GM23338 (cell line): ENCODE measurements at regions not wholly inside any gene's neighbourhood (a gene's known extent, or its start where the extent isn't known, plus 50 kb on each side); places are given as distances from the start of the nearest gene placed in this dataset.

Source experiments
- CREB1 ChIP-seq: fragments of 250-450 bp; sonication (Bioruptor Pico); IDR thresholded peaks from 2 replicates; pipeline ENCODE4 v1.5.0; 2020; ENCODE audit warnings: low read depth, mild to moderate bottlenecking, moderate library complexity
- EZH2 ChIP-seq: fragments of 200-600 bp; sonication (generic); IDR thresholded peaks from one replicate; pipeline ENCODE4 v1.8.0; 2017; ENCODE audit warnings: antibody characterized with exemption, mild to moderate bottlenecking, low read depth; ENCODE audit not compliant: unreplicated experiment
- EZH2phosphoT487 ChIP-seq: fragments of 200-600 bp; sonication (generic); IDR thresholded peaks from one replicate; pipeline ENCODE4 v1.8.1; 2018; ENCODE audit warnings: antibody characterized with exemption; ENCODE audit not compliant: unreplicated experiment
- JUNB ChIP-seq: IDR thresholded peaks from one replicate; pipeline ENCODE4 v1.6.1; 2016; ENCODE audit warnings: antibody characterized with exemption; ENCODE audit not compliant: unreplicated experiment
- NANOG ChIP-seq: IDR thresholded peaks from 2 replicates; pipeline ENCODE4 v1.6.1; 2016; ENCODE audit warnings: antibody characterized with exemption, borderline replicate concordance
- POLR2AphosphoS5 ChIP-seq: IDR thresholded peaks from 2 replicates; pipeline ENCODE4 v1.6.1; 2016; ENCODE audit warnings: antibody characterized with exemption, low read depth
- STAT1 ChIP-seq: IDR thresholded peaks from one replicate; pipeline ENCODE4 v1.6.1; 2016; ENCODE audit warnings: antibody characterized with exemption; ENCODE audit not compliant: unreplicated experiment
- ZNF114 ChIP-seq: fragments of 250-450 bp; sonication (Bioruptor Pico); IDR thresholded peaks from 2 replicates; pipeline ENCODE4 v1.5.0; 2020; ENCODE audit warnings: mild to moderate bottlenecking, moderate library complexity
- TF ChIP-seq, protein P1 (sequence below), 2 experiments: fragments of 200-600 bp in 1 of 2; sonication (generic) in 1 of 2; conservative IDR thresholded peaks; 2 replicates each; pipeline versions ENCODE4 v1.5.1 to v1.6.1; 2016 to 2017; ENCODE audit warnings: antibody characterized with exemption in 2 of 2, low read depth in 2 of 2, mild to moderate bottlenecking in 2 of 2, moderate library complexity in 1 of 2
- TF ChIP-seq, protein P2 (sequence below): fragments of 250-450 bp; sonication (Bioruptor Pico); IDR thresholded peaks from 2 replicates; pipeline ENCODE4 v1.5.0; 2020; ENCODE audit warnings: mild to moderate bottlenecking, moderate library complexity
- TF ChIP-seq, protein P3 (sequence below): IDR thresholded peaks from one replicate; pipeline ENCODE4 v1.6.1; 2018; ENCODE audit warnings: antibody characterized with exemption; ENCODE audit not compliant: unreplicated experiment

DNA sequence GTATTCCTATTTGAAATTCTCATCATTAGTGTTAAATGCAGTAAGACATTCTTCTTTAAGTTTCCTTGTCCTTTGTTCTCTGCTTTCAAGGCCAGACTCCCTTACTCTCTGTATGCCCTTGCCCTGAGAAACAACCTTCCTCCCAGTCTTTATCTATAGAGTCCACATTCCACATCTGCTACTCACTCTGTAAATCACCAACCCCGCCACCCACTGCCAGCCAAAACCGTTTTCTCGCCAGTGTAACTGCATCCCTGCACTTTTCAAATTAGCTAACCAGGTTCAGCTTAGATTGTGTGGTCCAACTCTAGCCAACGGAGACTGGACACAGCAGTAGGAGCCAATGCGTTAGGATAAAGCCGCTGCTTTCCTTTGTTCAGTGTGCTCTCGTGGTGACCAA is 402.4 kb upstream of the PDZRN3 start:
- TF ChIP-seq, protein P1, sequence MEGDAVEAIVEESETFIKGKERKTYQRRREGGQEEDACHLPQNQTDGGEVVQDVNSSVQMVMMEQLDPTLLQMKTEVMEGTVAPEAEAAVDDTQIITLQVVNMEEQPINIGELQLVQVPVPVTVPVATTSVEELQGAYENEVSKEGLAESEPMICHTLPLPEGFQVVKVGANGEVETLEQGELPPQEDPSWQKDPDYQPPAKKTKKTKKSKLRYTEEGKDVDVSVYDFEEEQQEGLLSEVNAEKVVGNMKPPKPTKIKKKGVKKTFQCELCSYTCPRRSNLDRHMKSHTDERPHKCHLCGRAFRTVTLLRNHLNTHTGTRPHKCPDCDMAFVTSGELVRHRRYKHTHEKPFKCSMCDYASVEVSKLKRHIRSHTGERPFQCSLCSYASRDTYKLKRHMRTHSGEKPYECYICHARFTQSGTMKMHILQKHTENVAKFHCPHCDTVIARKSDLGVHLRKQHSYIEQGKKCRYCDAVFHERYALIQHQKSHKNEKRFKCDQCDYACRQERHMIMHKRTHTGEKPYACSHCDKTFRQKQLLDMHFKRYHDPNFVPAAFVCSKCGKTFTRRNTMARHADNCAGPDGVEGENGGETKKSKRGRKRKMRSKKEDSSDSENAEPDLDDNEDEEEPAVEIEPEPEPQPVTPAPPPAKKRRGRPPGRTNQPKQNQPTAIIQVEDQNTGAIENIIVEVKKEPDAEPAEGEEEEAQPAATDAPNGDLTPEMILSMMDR (conservative IDR thresholded peaks at IDR 0.05; ENCODE audit: low read depth in 2 of 2): no peak
- TF ChIP-seq CREB1 (CRISPR knock-in tag) (no peak), NANOG (no peak), POLR2AphosphoS5 (no peak), JUNB (no peak), EZH2 (no peak), EZH2phosphoT487 (no peak), ZNF114 (no peak), STAT1 (no peak)
- TF ChIP-seq, protein P2, sequence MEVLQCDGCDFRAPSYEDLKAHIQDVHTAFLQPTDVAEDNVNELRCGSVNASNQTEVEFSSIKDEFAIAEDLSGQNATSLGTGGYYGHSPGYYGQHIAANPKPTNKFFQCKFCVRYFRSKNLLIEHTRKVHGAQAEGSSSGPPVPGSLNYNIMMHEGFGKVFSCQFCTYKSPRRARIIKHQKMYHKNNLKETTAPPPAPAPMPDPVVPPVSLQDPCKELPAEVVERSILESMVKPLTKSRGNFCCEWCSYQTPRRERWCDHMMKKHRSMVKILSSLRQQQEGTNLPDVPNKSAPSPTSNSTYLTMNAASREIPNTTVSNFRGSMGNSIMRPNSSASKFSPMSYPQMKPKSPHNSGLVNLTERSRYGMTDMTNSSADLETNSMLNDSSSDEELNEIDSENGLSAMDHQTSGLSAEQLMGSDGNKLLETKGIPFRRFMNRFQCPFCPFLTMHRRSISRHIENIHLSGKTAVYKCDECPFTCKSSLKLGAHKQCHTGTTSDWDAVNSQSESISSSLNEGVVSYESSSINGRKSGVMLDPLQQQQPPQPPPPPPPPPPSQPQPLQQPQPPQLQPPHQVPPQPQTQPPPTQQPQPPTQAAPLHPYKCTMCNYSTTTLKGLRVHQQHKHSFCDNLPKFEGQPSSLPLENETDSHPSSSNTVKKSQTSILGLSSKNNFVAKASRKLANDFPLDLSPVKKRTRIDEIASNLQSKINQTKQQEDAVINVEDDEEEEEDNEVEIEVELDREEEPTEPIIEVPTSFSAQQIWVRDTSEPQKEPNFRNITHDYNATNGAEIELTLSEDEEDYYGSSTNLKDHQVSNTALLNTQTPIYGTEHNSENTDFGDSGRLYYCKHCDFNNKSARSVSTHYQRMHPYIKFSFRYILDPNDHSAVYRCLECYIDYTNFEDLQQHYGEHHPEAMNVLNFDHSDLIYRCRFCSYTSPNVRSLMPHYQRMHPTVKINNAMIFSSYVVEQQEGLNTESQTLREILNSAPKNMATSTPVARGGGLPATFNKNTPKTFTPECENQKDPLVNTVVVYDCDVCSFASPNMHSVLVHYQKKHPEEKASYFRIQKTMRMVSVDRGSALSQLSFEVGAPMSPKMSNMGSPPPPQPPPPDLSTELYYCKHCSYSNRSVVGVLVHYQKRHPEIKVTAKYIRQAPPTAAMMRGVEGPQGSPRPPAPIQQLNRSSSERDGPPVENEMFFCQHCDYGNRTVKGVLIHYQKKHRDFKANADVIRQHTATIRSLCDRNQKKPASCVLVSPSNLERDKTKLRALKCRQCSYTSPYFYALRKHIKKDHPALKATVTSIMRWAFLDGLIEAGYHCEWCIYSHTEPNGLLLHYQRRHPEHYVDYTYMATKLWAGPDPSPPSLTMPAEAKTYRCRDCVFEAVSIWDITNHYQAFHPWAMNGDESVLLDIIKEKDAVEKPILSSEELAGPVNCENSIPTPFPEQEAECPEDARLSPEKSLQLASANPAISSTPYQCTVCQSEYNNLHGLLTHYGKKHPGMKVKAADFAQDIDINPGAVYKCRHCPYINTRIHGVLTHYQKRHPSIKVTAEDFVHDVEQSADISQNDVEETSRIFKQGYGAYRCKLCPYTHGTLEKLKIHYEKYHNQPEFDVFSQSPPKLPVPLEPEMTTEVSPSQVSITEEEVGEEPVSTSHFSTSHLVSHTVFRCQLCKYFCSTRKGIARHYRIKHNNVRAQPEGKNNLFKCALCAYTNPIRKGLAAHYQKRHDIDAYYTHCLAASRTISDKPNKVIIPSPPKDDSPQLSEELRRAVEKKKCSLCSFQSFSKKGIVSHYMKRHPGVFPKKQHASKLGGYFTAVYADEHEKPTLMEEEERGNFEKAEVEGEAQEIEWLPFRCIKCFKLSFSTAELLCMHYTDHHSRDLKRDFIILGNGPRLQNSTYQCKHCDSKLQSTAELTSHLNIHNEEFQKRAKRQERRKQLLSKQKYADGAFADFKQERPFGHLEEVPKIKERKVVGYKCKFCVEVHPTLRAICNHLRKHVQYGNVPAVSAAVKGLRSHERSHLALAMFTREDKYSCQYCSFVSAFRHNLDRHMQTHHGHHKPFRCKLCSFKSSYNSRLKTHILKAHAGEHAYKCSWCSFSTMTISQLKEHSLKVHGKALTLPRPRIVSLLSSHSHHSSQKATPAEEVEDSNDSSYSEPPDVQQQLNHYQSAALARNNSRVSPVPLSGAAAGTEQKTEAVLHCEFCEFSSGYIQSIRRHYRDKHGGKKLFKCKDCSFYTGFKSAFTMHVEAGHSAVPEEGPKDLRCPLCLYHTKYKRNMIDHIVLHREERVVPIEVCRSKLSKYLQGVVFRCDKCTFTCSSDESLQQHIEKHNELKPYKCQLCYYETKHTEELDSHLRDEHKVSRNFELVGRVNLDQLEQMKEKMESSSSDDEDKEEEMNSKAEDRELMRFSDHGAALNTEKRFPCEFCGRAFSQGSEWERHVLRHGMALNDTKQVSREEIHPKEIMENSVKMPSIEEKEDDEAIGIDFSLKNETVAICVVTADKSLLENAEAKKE (CRISPR knock-in tag): no peak
- TF ChIP-seq, protein P3, sequence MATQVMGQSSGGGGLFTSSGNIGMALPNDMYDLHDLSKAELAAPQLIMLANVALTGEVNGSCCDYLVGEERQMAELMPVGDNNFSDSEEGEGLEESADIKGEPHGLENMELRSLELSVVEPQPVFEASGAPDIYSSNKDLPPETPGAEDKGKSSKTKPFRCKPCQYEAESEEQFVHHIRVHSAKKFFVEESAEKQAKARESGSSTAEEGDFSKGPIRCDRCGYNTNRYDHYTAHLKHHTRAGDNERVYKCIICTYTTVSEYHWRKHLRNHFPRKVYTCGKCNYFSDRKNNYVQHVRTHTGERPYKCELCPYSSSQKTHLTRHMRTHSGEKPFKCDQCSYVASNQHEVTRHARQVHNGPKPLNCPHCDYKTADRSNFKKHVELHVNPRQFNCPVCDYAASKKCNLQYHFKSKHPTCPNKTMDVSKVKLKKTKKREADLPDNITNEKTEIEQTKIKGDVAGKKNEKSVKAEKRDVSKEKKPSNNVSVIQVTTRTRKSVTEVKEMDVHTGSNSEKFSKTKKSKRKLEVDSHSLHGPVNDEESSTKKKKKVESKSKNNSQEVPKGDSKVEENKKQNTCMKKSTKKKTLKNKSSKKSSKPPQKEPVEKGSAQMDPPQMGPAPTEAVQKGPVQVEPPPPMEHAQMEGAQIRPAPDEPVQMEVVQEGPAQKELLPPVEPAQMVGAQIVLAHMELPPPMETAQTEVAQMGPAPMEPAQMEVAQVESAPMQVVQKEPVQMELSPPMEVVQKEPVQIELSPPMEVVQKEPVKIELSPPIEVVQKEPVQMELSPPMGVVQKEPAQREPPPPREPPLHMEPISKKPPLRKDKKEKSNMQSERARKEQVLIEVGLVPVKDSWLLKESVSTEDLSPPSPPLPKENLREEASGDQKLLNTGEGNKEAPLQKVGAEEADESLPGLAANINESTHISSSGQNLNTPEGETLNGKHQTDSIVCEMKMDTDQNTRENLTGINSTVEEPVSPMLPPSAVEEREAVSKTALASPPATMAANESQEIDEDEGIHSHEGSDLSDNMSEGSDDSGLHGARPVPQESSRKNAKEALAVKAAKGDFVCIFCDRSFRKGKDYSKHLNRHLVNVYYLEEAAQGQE: no peak
